ENCODE measurements at regions not wholly inside any gene's neighbourhood (a gene's known extent, or its start where the extent isn't known, plus 50 kb on each side); places are given as distances from the start of the nearest gene placed in this dataset.

DNA sequence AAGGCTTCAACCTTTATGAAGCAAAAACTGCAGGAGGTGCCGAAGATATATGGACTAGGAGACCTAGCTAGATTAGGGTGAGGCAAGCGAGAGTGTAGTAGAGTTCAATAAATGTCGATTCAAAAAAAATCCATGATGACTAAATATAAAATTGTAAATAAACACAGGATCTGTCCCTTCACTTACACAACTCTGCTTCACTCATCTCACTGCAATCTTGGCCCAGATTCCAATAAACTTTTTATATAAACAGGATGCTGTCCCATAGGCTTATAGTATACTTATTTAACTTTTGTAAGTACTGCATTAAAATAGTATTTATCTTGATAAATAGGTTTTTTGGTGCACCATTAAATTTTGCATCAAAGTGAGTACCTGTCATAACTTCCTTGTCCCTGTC, 648.4 kb upstream of the NRSN1 start:
- Histone ChIP-seq H3K9ac (ENCODE audit: low read depth, low read length) (no peak overlapping the region), H2BK120ac (ENCODE audit: low read depth, low read length) (no peak overlapping the region), H2BK5ac (ENCODE audit: low read depth, low read length, poor library complexity, severe bottlenecking) (no peak overlapping the region), H3K27ac (ENCODE audit: insufficient read depth, low read length) (no peak overlapping the region), H2AFZ (replicated peaks; ENCODE audit: low read length, poor library complexity) (no peak overlapping the region), H3K56ac (ENCODE audit: extremely low read depth, insufficient read depth, low read length) (no peak overlapping the region), H2AK5ac (ENCODE audit: low read depth, low read length) (no peak overlapping the region), H3K4me1 (ENCODE audit: control insufficient read depth, insufficient read depth, low read length) (no peaks in the 10 kb centered on the region), H3K9me3 (ENCODE audit: control insufficient read depth, insufficient read depth, low read length) (no peaks in the 10 kb centered on the region; the same call in 1 of the 2 replicates), H3K79me1 (ENCODE audit: low read depth in 1 of 2, low read length in 2 of 2) (no peaks in the 10 kb centered on the region), H3K4me2 (ENCODE audit: low read depth, low read length) (no peak overlapping the region), H3K27me3 (ENCODE audit: control insufficient read depth, insufficient read depth, low read length) (no peaks in the 10 kb centered on the region), H3K9me1 (ENCODE audit: insufficient read depth, low read length) (no peaks in the 10 kb centered on the region), H2BK20ac (ENCODE audit: low read depth, low read length) (no peak overlapping the region), H3K14ac (replicated peaks; ENCODE audit: low read depth, low read length) (no peak overlapping the region), H3K36me3 (ENCODE audit: control insufficient read depth, insufficient read depth, low read length) (no peaks in the 10 kb centered on the region), H3K23ac (ENCODE audit: low read depth, low read length) (no peak overlapping the region), H4K91ac (ENCODE audit: insufficient read depth, low read depth, low read length) (no peak overlapping the region), H4K20me1 (ENCODE audit: insufficient read depth, low read length) (no peaks in the 10 kb centered on the region), H2AK9ac (replicated peaks; ENCODE audit: low read depth, low read length, poor library complexity) (no peak overlapping the region), H4K8ac (ENCODE audit: low read depth in 2 of 2, low read length in 2 of 2) (no peak overlapping the region), H4K5ac (ENCODE audit: low read depth, low read length) (no peak overlapping the region), H3K18ac (ENCODE audit: low read depth, low read length) (no peak overlapping the region), H2BK15ac (ENCODE audit: low read depth, low read length) (no peak overlapping the region), H3K4me3 (ENCODE audit: insufficient read depth, low read depth, low read length) (no peak overlapping the region), H3K4ac (ENCODE audit: low read depth, low read length) (no peak overlapping the region)
- ChIA-PET CTCF (no interaction called here), POLR2A (ENCODE audit: unreplicated experiment) (no interaction called here)
- DNase-seq, result peak; percentile 52
- peak; percentile 48; the same call in 1 of the 2 replicates for ATAC-seq (ENCODE audit: low read depth)
- no CpG with 5 or more reads among the region's 3 CpGs for WGBS, 2 experiments (ENCODE audit: extremely low coverage in 2 of 2, insufficient read length in 1 of 2)
- BruUV-seq (replicated peaks), result no TSS peak
- in situ Hi-C loops (cut with MboI; ENCODE audit: low sequenced_read_pairs), result no loop called here
- TF ChIP-seq, protein P1, sequence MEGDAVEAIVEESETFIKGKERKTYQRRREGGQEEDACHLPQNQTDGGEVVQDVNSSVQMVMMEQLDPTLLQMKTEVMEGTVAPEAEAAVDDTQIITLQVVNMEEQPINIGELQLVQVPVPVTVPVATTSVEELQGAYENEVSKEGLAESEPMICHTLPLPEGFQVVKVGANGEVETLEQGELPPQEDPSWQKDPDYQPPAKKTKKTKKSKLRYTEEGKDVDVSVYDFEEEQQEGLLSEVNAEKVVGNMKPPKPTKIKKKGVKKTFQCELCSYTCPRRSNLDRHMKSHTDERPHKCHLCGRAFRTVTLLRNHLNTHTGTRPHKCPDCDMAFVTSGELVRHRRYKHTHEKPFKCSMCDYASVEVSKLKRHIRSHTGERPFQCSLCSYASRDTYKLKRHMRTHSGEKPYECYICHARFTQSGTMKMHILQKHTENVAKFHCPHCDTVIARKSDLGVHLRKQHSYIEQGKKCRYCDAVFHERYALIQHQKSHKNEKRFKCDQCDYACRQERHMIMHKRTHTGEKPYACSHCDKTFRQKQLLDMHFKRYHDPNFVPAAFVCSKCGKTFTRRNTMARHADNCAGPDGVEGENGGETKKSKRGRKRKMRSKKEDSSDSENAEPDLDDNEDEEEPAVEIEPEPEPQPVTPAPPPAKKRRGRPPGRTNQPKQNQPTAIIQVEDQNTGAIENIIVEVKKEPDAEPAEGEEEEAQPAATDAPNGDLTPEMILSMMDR (conservative IDR thresholded peaks at IDR 0.05; ENCODE audit: low read depth, low read length), result no peak
- no peak for TF ChIP-seq SMC3 (IDR thresholded peaks at IDR 0.05; ENCODE audit: low read depth, low read length)
- no peak for TF ChIP-seq RAD21 (IDR thresholded peaks at IDR 0.05; ENCODE audit: low read length)
- 0 out of 2 replicates have a peak, but pooled peaks have one; percentile 16 for TF ChIP-seq CEBPB (IDR thresholded peaks at IDR 0.05; ENCODE audit: low read depth, low read length)
- intact Hi-C loops (cut with micrococcal nuclease), result loop anchor here (10.0 kb wide), 1 partner anchor 137 kb away; no protein-coding TSS in a partner anchor
- dilution Hi-C loops (cut with HindIII; ENCODE audit: low sequenced_read_pairs, unreplicated experiment), result no loop called here
